ENCODE measurements at regions not wholly inside any gene's neighbourhood (a gene's known extent, or its start where the extent isn't known, plus 50 kb on each side); places are given as distances from the start of the nearest gene placed in this dataset.

DNA sequence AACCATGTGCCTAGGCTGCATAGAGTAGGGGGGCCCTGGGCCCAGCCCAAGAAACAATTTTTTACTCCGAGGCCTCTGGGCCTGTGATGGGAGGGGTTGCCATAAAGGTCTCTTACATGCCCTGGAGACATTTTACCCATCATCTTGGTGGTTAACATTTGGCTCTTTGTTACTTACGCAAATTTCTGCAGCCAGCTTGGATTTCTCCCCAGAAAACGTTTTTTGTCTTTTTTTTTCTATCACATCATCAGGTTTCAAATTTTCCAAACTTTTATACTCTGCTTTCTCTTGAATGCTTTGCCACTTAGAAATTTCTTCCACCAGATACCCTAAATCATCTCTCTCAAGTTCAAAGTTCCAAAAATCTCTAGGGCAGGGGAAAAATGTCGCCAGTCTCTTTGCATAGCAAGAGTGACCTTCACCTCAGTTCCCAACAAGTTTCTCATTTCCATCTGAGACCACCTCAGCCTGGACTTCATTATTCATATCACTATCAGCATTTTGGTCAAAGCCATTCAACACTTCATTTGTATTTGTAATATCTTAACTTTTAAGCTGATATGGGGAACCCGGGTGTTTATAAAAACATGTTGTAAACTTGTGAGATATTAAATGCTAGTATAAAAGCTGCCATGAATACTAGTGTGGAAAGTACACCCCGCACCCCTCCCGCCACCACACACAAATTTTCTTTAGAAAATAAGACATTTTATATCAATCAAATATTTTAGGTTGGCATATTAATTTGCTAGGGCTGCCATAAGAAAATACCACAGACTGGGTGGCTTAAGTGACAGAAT, 56.0 kb upstream of the PLSCR4 start (continued):
- TF ChIP-seq SIN3A (conservative IDR thresholded peaks at IDR 0.05 in 1 of 2, IDR thresholded peaks at IDR 0.05 in 1 of 2; ENCODE audit: low read depth in 1 of 2, low read length in 2 of 2) (no peak), YY1 (IDR thresholded peaks at IDR 0.05; ENCODE audit: low read depth, low read length) (no peak), EP300 (IDR thresholded peaks at IDR 0.05; ENCODE audit: borderline replicate concordance in 1 of 2, low read depth in 2 of 2, low read length in 2 of 2) (no peak), TCF12 (IDR thresholded peaks at IDR 0.05; ENCODE audit: low read depth, low read length) (no peak)
